Peyer's patch (tissue), 4 donors: ENCODE measurements at regions not wholly inside any gene's neighbourhood (a gene's known extent, or its start where the extent isn't known, plus 50 kb on each side); places are given as distances from the start of the nearest gene placed in this dataset.

ENCODE experiments used
- DNase-seq, 3 donors: peaks; one replicate each; pipeline ENCODE4 v3.0.0-alpha.2; 2017 to 2019
- H3K27ac ChIP-seq, 4 donors: fragments of 200-600 bp; sonication (generic); one replicate each; pipeline ENCODE4 v1.5.1; 2016 to 2019
- H3K27me3 ChIP-seq, 2 donors: fragments of 200-600 bp; sonication (generic); one replicate each; pipeline ENCODE4 v1.5.1; 2019
- H3K36me3 ChIP-seq, 3 donors: fragments of 200-600 bp; sonication (generic); one replicate each; pipeline ENCODE4 v1.5.1; 2016 to 2019
- H3K4me1 ChIP-seq, 4 donors: fragments of 200-600 bp; sonication (generic); one replicate each; pipeline ENCODE4 v1.5.1; 2016 to 2019
- H3K4me3 ChIP-seq, 4 donors: fragments of 200-600 bp; sonication (generic); 1 replicate in 3 of 4; 2 replicates in 1 of 4; pipeline ENCODE4 v1.5.1; 2016 to 2019; ENCODE audit warnings: mild to moderate bottlenecking in 1 of 4
- H3K9me3 ChIP-seq, 4 donors: fragments of 200-600 bp; sonication (generic); one replicate each; pipeline ENCODE4 v1.5.1; 2016 to 2019; ENCODE audit warnings: mild to moderate bottlenecking in 1 of 4
- POLR2A ChIP-seq, 2 donors: fragments of 450-650 bp; IDR thresholded peaks; one replicate each; pipeline ENCODE4 v1.5.1; 2017; ENCODE audit warnings: antibody characterized with exemption in 2 of 2, mild to moderate bottlenecking in 2 of 2, moderate library complexity in 2 of 2
- TF ChIP-seq, protein P1 (sequence below), 6 experiments: fragments of 450-650 bp in 4 of 6; fragments of 200-600 bp in 2 of 6; sonication (generic) in 1 of 6; IDR thresholded peaks; one replicate each; pipeline ENCODE4 v1.5.1; 2017 to 2019; ENCODE audit warnings: antibody characterized with exemption in 6 of 6, mild to moderate bottlenecking in 3 of 6, moderate library complexity in 1 of 6

DNA sequence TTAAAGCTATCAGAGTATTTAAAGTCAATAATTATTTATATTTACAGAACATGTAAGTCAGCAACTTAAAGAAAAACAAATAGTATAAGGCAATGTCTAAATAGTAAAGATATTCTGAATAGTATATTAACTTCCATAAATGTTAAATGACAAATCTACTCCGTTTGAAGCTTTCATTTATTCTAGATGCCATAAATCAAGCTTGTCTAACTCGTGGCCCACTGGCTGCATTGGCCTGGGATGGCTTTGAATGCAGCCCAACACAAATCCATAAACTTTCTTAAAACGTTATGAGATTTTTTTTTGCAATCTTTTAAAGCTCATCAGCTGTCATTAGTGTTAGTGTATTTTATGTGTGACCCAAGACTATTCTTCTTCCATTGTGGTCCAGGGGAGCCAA, 1117.1 kb upstream of the PCDH9 start:
- DNase-seq: no peak
- no peaks in the 10 kb centered on the region for H3K4me1 ChIP-seq
- TF ChIP-seq, protein P1, sequence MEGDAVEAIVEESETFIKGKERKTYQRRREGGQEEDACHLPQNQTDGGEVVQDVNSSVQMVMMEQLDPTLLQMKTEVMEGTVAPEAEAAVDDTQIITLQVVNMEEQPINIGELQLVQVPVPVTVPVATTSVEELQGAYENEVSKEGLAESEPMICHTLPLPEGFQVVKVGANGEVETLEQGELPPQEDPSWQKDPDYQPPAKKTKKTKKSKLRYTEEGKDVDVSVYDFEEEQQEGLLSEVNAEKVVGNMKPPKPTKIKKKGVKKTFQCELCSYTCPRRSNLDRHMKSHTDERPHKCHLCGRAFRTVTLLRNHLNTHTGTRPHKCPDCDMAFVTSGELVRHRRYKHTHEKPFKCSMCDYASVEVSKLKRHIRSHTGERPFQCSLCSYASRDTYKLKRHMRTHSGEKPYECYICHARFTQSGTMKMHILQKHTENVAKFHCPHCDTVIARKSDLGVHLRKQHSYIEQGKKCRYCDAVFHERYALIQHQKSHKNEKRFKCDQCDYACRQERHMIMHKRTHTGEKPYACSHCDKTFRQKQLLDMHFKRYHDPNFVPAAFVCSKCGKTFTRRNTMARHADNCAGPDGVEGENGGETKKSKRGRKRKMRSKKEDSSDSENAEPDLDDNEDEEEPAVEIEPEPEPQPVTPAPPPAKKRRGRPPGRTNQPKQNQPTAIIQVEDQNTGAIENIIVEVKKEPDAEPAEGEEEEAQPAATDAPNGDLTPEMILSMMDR (IDR thresholded peaks at IDR 0.05): no peak
- no peak for TF ChIP-seq POLR2A (IDR thresholded peaks at IDR 0.05)
- H3K27ac ChIP-seq: no peak overlapping the region
- no peak overlapping the region for H3K4me3 ChIP-seq
- H3K27me3 ChIP-seq: no peaks in the 10 kb centered on the region
- H3K9me3 ChIP-seq: no peaks in the 10 kb centered on the region
- H3K36me3 ChIP-seq: no peaks in the 10 kb centered on the region

- no peak for TF ChIP-seq POLR2A (IDR thresholded peaks at IDR 0.05)
- TF ChIP-seq, protein P1 (IDR thresholded peaks at IDR 0.05): no peak
- H3K36me3 ChIP-seq: no peaks in the 10 kb centered on the region
- H3K4me1 ChIP-seq: no peaks in the 10 kb centered on the region
- H3K9me3 ChIP-seq: no peaks in the 10 kb centered on the region
- no peak overlapping the region for H3K4me3 ChIP-seq
- no peak for DNase-seq
- no peaks in the 10 kb centered on the region for H3K27me3 ChIP-seq
- H3K27ac ChIP-seq: no peak overlapping the region
Observed at GRCh38 chr13:68345963-68346531, 1115.9 kb upstream of the PCDH9 start.

- no peak overlapping the region for H3K4me3 ChIP-seq
- H3K4me1 ChIP-seq: no peaks in the 10 kb centered on the region
- no peaks in the 10 kb centered on the region for H3K36me3 ChIP-seq
- no peak overlapping the region for H3K27ac ChIP-seq
- no peaks in the 10 kb centered on the region for H3K27me3 ChIP-seq
- TF ChIP-seq POLR2A (IDR thresholded peaks at IDR 0.05): no peak
- TF ChIP-seq, protein P1 (IDR thresholded peaks at IDR 0.05): no peak
- DNase-seq: no peak
- H3K9me3 ChIP-seq: peaks cover 0 to 7% (median 0%) of the 10 kb centered on the region in 4 donors
Observed at GRCh38 chr13:68323124-68323523, 1093.0 kb upstream of the PCDH9 start.

DNA sequence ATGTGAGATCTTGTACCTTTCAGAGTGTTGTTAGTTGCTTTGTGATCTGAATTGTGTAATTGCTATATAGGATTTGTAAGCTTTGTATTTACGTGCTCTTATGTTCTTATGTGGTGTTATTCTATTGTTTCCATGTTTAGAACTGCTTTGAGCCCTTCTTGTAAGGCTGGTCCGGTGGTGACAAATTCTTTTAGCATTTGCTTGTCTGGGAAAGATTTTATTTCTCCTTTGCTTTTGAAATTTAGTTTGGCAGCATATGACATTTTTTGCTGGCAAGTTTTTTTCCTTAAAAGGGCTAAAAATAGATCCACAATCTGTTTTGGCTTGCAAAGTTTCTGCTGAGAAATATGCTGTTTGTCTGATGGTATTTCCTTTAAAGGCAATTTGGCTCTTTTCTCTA, 1089.2 kb upstream of the PCDH9 start:
- no peaks in the 10 kb centered on the region for H3K36me3 ChIP-seq

GRCh38 chr13:68304286-68304893, 1074.3 kb upstream of the PCDH9 start:
- no peak overlapping the region for H3K27ac ChIP-seq

More for the DNA sequence above, 1089.2 kb upstream of the PCDH9 start:
- H3K27me3 ChIP-seq: no peaks in the 10 kb centered on the region
- DNase-seq: no peak
- no peaks in the 10 kb centered on the region for H3K4me1 ChIP-seq
- H3K27ac ChIP-seq: no peak overlapping the region
- no peak for TF ChIP-seq POLR2A (IDR thresholded peaks at IDR 0.05)
- TF ChIP-seq, protein P1 (IDR thresholded peaks at IDR 0.05): no peak
- no peak overlapping the region for H3K4me3 ChIP-seq
- H3K9me3 ChIP-seq: peaks cover 0 to 7% (median 0%) of the 10 kb centered on the region in 4 donors

More at GRCh38 chr13:68304286-68304893, 1074.3 kb upstream of the PCDH9 start:
- no peak overlapping the region for H3K4me3 ChIP-seq
- no peaks in the 10 kb centered on the region for H3K36me3 ChIP-seq
- H3K4me1 ChIP-seq: no peaks in the 10 kb centered on the region
- no peak for TF ChIP-seq POLR2A (IDR thresholded peaks at IDR 0.05)
- TF ChIP-seq, protein P1 (IDR thresholded peaks at IDR 0.05): peak in 4 of 6 experiments; percentile 21 to 41 (median 24)
- no peaks in the 10 kb centered on the region for H3K9me3 ChIP-seq
- H3K27me3 ChIP-seq: no peaks in the 10 kb centered on the region
- no peak for DNase-seq
